PC-9 (cell line): ENCODE measurements at regions not wholly inside any gene's neighbourhood (a gene's known extent, or its start where the extent isn't known, plus 50 kb on each side); places are given as distances from the start of the nearest gene placed in this dataset.

Experiments used
- BruUV-seq: library from RNA; stranded (reverse); fragments of 400-500 nt; replicated peaks from 2 replicates; lab custom pipeline; 2021; lab: Mats Ljungman, UMichigan
- CTCF ChIA-PET: fragments of 300-600 bp; sonication (Branson Sonifier 250); formaldehyde crosslinking; loops from one replicate; lab custom pipeline; 2022; ENCODE audit warnings: antibody characterized with exemption; lab: Charles Lee
- POLR2A ChIA-PET: fragments of 300-600 bp; sonication (Branson Sonifier 250); formaldehyde crosslinking; loops from one replicate; lab custom pipeline; 2022; ENCODE audit warnings: antibody characterized with exemption; ENCODE audit not compliant: unreplicated experiment; lab: Charles Lee
- DNase-seq, 2 experiments: peaks; one replicate each; pipeline versions ENCODE4 v3.0.0 to v3.0.0-alpha.2; 2015 to 2022; ENCODE audit warnings: mixed read lengths in 1 of 2
- H2AFZ ChIP-seq: fragments of 200-600 bp; sonication (generic); 2 replicates; pipeline ENCODE4 v1.8.1; 2017; ENCODE audit warnings: antibody characterized with exemption
- H3F3A ChIP-seq: fragments of 200-600 bp; sonication (generic); 2 replicates; pipeline ENCODE4 v1.8.1; 2017; ENCODE audit warnings: antibody characterized with exemption, mild to moderate bottlenecking, low read depth; ENCODE audit not compliant: insufficient read depth
- H3K27ac ChIP-seq: fragments of 200-600 bp; sonication (generic); 2 replicates; pipeline ENCODE4 v1.6.1; 2016; ENCODE audit warnings: mixed run types
- H3K27me3 ChIP-seq: fragments of 200-600 bp; sonication (generic); 2 replicates; pipeline ENCODE4 v1.6.1; 2016; ENCODE audit warnings: low read depth, mixed run types; ENCODE audit not compliant: insufficient read depth
- H3K36me3 ChIP-seq: fragments of 200-600 bp; sonication (generic); 2 replicates; pipeline ENCODE4 v1.6.1; 2016; ENCODE audit warnings: low read depth, mixed run types
- H3K4me1 ChIP-seq: fragments of 200-600 bp; sonication (generic); replicated peaks from 2 replicates; pipeline ENCODE4 v1.6.1; 2016; ENCODE audit warnings: mixed run types; ENCODE audit not compliant: insufficient read depth
- H3K4me2 ChIP-seq: fragments of 200-600 bp; sonication (generic); 2 replicates; pipeline ENCODE4 v1.6.1; 2017; ENCODE audit warnings: mixed run types
- H3K4me3 ChIP-seq: fragments of 200-600 bp; sonication (generic); 2 replicates; pipeline ENCODE4 v1.6.1; 2016; ENCODE audit warnings: mixed run types
- H3K79me2 ChIP-seq: fragments of 200-600 bp; sonication (generic); 2 replicates; pipeline ENCODE4 v1.6.1; 2017; ENCODE audit warnings: low read depth, mixed run types
- H3K9me2 ChIP-seq: fragments of 200-600 bp; sonication (generic); 2 replicates; pipeline ENCODE4 v1.8.1; 2017; ENCODE audit warnings: mild to moderate bottlenecking; ENCODE audit not compliant: insufficient read depth
- H3K9me3 ChIP-seq: fragments of 200-600 bp; sonication (generic); 2 replicates; pipeline ENCODE4 v1.8.1; 2016; ENCODE audit warnings: low read depth; ENCODE audit not compliant: insufficient read depth
- H4K20me1 ChIP-seq: fragments of 200-600 bp; sonication (generic); 2 replicates; pipeline ENCODE4 v1.8.1; 2017; ENCODE audit not compliant: insufficient read depth
- CTCF ChIP-seq: fragments of 200-600 bp; sonication (generic); conservative IDR thresholded peaks from 2 replicates; pipeline ENCODE4 v1.6.1; 2017; ENCODE audit warnings: mixed run types, antibody characterized with exemption, mild to moderate bottlenecking, moderate library complexity
- EZH2 ChIP-seq: fragments of 200-600 bp; sonication (generic); IDR thresholded peaks from 2 replicates; pipeline ENCODE4 v1.8.0; 2017; ENCODE audit warnings: antibody characterized with exemption, low read depth
- intact Hi-C: fragments of 100-400 bp; cut with micrococcal nuclease; formaldehyde crosslinking; loops from one replicate; pipeline ENCODE4 v1.10.0; 2022; ENCODE audit not compliant: unreplicated experiment

GRCh38 chr4:62156205-62156604 is 956.1 kb downstream of the ADGRL3 start:
- ChIA-PET CTCF (no interaction called here), POLR2A (no interaction called here)
- BruUV-seq: no TSS peak
- no peaks in the 10 kb centered on the region for H3K9me2 ChIP-seq
- no peaks in the 10 kb centered on the region for H4K20me1 ChIP-seq
- H3K4me2 ChIP-seq: no peak overlapping the region
- H3K36me3 ChIP-seq: no peaks in the 10 kb centered on the region
- no peaks in the 10 kb centered on the region for H3K4me1 ChIP-seq
- no peak overlapping the region for H3K27ac ChIP-seq
- H3K27me3 ChIP-seq: no peaks in the 10 kb centered on the region
- TF ChIP-seq CTCF (no peak), EZH2 (no peak)
- DNase-seq: no peak
- H3K4me3 ChIP-seq: no peak overlapping the region
- no peaks in the 10 kb centered on the region for H3F3A ChIP-seq
- H3K79me2 ChIP-seq: no peaks in the 10 kb centered on the region
- H3K9me3 ChIP-seq: no peaks in the 10 kb centered on the region
- no peak overlapping the region for H2AFZ ChIP-seq
- intact Hi-C loops: no loop called here

- no peaks in the 10 kb centered on the region for H3K9me3 ChIP-seq
- no peak overlapping the region for H3K4me3 ChIP-seq
- no peaks in the 10 kb centered on the region for H4K20me1 ChIP-seq
- intact Hi-C loops: no loop called here
- ChIA-PET POLR2A (no interaction called here), CTCF (no interaction called here)
- H3K4me2 ChIP-seq: no peak overlapping the region
- BruUV-seq: no TSS peak
- H2AFZ ChIP-seq: no peak overlapping the region
- DNase-seq: no peak
- TF ChIP-seq EZH2: no peak
- TF ChIP-seq CTCF: no peak
- H3K9me2 ChIP-seq: no peaks in the 10 kb centered on the region
- H3F3A ChIP-seq: no peaks in the 10 kb centered on the region
- no peak overlapping the region for H3K27ac ChIP-seq
- no peaks in the 10 kb centered on the region for H3K36me3 ChIP-seq
- no peaks in the 10 kb centered on the region for H3K27me3 ChIP-seq
- no peaks in the 10 kb centered on the region for H3K4me1 ChIP-seq
- H3K79me2 ChIP-seq: no peaks in the 10 kb centered on the region
These were observed 945.1 kb downstream of the ADGRL3 start for GRCh38 chr4:62145276-62145675.

- intact Hi-C loops: no loop called here
- no TSS peak for BruUV-seq
- Histone ChIP-seq H3F3A (no peaks in the 10 kb centered on the region), H2AFZ (no peak overlapping the region), H3K79me2 (no peaks in the 10 kb centered on the region), H3K4me1 (no peaks in the 10 kb centered on the region), H3K4me2 (no peak overlapping the region), H3K27me3 (no peaks in the 10 kb centered on the region), H3K9me2 (no peaks in the 10 kb centered on the region), H3K27ac (no peak overlapping the region), H3K4me3 (no peak overlapping the region), H4K20me1 (no peaks in the 10 kb centered on the region), H3K9me3 (no peaks in the 10 kb centered on the region), H3K36me3 (no peaks in the 10 kb centered on the region)
- TF ChIP-seq CTCF (no peak), EZH2 (no peak)
- ChIA-PET CTCF (no interaction called here), POLR2A (no interaction called here)
- DNase-seq: no peak
These were observed 944.3 kb downstream of the ADGRL3 start for GRCh38 chr4:62144431-62144830.
